Hypothalamus (tissue), 51 donors: ENCODE measurements at regions not wholly inside any gene's neighbourhood (a gene's known extent, or its start where the extent isn't known, plus 50 kb on each side); places are given as distances from the start of the nearest gene placed in this dataset.

Experiments used
- DNase-seq, 51 donors: peaks; one replicate each; lab custom pipeline; 2025; lab: John Stamatoyannopoulos, UW

DNA sequence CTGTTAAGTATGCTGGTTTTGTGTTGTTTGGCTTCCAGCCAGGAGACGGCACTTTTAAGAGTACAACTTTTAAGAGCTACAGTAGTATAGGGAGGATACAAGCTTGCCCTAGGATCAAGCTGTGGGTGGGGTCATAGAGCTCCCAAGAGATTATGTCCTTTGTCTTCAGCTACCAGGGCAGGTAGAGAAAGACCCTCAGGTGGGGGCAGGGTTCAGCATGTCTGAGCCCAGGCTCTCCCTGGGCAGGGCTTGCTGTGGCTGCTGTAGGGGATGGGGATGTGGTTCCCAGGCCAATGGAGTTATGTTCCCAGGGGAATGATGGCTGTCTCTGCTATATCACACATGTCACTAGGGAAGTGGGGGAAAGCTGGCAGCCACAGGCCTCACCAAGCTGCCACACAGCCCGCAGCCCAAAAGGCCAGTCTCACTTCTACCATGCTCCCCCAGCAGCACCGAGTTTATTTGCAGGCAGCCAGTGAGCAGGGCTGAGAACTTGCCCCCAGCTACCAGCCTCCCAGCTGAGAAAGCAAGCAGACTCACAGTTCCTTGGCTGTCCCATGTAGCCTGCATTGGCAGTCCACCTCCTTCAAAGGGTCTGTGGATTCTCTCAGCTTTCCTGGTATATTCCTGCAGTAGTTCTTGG, 105.7 kb upstream of the ERBB4 start:
- no peak for DNase-seq

DNA sequence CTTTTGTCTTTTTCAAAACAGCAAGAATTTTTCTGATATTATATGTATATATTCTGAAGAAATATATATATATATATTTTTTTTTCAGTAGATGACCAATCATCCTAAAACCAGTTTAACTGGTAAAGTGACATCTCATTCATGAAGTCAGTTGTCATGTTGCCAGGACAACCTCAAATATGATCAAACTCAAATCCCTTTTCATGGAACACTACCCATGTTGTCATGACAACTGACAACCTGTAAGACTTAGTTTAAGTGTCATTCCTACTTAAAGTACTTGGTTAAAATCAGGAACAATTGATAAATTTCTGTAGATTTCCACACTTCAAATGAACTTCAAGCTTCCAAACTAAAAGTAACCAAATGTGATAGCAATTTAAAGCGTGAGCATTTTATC, 101.8 kb upstream of the ERBB4 start:
- no peak for DNase-seq

DNA sequence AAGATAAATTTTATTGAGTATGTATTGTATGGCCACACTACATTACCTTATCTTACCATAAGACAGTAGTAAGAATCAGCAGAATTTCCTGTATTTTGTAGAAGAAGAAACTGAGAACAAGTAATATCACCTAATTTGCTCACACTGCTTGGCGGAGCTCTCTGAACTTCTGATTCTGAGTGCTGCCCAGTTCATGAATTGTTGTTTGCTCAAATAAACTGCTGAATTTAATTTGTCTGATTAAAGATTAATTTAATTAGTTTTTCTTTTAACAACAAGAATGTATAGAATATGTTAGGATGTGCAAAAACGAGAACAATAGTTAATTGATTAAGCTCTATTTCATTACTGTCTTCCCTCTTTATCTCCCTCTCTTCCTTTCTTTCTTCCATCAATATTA, 100.1 kb upstream of the ERBB4 start:
- no peak for DNase-seq

DNA sequence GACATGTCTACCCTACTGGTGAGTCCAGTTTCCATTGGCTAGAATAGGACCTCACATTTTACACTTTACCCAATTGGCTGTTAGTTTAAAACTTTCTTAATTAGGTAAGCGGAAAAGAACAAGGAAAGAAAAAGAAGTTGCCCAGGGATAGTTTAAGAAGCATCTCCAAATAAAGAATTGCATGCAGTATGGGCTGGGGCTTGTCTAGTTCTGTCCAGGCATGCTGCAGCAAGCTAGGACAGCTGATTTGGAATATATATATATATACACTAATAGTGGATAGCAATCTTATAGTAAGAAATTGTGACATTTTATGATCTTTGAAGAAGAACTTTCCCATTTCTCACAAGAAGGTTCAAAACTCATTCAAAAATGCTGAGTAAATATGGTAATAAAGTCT, 90.0 kb upstream of the ERBB4 start:
- DNase-seq, result no peak

DNA sequence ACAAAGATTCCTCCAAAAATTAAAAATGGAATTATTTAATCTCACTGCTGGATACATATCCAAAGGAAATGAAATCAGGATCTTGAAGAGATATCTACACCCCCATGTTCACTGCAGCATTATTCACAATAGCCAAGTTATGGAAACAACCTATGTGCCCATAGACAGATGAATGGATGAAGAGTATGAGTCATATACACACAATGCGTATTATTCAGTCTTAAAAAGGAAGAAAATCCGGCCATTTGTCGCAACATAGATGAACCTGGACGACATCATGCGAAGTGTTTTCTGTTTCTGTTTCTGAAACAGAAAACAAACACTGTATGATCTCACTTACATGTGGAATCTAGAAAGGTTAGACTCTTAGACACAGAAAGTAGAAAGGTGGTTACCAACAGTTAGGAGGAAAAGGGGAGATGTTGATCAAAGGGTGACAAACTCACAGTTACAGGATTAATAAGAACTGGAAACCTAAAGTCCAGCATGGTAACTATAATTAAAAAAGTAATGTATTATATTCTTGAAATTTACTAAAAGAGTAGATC, 87.8 kb upstream of the ERBB4 start:
- DNase-seq, result no peak

DNA sequence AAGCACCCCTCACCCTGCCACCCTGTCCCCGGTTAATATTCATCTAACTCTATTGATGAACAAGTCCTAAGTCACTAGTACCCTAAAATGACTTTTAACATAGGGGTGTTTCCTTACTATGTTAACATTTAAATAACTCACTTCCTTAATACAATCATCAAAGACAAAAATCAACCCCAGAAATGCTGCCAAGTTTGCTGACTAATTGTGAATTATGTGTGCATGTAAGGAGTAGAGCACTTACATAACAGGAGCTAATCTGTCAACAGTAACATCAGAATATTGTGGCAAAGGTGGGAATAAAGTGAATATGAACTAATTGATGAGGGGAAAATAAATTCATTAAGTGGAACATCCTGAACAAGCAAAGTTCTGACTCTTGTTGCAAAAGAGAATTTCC, 81.4 kb upstream of the ERBB4 start:
- DNase-seq, result no peak

DNA sequence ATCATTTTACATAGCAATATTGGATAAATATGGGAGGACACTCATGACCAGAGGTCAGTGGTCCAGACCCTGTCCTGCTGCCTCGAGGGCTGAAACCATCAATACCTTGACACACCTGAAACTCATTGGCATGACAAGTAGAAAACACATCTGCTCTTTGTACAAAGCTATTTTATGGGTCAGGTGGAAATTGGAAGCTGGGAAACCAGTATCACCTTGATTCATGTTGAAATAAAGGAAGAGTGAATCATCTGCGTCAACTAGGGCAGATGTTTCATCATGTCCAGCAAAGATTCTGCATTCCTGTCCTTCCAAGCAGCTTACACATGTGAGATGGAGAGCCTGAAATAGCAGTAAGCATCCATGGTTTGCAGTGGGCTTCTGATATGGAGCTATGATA, 80.0 kb upstream of the ERBB4 start:
- DNase-seq, result no peak

DNA sequence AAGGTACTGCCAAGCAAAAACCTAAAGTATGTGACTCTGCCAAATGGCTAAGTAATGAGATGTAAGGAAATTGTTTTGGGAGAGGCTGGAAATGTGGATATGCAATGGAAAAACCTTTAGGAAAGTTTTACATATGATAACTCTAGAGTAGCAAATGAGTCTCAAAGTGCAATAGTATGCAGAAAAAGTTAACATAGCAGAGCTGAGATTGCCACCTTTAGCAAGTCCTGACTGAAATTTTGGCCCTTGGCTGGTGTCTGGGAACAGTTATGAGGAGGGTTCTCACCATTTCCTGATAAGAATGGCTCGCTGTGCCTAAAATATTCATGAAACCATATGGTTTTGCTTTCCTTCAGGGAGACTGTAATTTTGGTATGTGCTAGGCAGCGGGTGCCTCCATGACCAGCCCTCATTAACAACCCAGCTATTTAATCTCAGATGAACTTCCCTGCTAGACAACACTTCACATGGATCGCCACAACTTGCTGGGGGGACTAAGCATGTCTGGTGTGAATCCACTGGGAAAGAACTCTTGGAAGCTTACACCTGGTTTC, 72.3 kb upstream of the ERBB4 start:
- DNase-seq, result no peak

DNA sequence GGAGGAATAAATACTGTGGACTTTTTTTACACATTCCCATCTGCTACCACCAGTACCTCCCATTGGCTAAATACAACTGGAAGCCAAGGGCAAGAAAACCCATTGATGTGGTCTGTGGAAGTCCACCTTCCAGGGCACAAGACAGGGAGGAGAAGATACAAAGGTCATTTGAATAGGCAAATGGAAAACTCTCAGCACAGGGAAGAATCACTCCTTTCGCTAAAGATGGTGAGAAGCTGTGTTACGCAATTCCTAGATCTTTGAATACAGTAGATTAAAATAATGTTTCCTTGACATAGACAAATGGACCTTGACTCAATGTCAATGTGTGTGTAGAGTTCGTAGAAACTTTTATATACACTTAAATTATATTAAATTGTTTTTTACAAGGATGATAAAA, 70.9 kb upstream of the ERBB4 start:
- no peak for DNase-seq

DNA sequence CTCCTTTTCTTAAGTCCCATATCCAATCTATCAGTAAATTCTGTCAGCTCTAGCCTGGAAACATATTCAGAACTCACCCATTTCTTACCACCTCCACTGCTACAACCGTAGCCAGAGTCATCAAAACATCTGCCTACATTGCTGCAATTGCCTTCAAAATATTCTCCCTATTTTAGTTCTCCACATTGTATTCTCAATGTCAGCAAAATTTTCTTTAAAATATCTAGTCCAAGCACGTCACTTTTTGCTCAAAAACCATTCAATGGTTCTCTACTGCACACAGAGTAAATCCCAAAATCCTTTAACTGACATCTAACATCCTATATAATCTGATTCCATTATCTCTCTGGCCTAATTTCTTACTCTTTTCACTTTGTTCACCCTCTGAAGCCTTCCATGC, 68.5 kb upstream of the ERBB4 start:
- DNase-seq, result no peak

DNA sequence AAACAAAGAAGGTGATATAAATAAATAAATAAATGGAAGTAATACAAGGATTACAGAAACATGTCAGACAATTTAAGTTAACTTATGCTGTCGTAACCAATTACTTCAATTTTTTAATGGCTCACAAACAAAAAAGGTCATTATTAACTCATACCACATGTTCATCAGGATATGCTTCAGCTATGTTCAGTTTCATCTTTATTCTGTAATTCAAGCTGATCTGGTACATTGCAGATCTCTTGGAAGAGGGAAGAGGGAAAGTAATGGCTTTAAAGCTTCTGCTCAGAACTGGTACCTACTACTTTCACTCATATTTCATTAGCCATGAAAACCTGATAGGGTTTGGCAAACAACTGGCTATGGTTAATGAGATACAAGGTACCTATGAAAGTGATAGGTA, 67.6 kb upstream of the ERBB4 start:
- no peak for DNase-seq

DNA sequence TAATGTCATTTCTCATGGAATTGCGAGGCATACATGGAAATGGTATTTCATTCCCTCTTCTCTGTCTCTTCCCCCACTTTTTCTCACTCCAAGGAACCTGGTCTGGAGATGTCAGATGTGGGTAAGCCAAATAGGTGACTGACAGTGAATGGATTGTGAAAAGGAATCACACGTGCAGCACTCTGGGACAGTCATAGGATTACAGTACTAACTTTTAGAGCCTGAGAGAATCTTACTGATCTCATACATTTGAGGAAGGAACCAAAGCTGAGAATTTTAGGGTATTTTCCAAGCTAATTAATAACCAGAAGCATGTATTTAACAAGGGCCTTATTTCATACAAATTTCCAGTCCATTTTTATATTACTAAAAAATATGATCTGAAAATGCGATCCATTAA, 58.1 kb upstream of the ERBB4 start:
- no peak for DNase-seq

DNA sequence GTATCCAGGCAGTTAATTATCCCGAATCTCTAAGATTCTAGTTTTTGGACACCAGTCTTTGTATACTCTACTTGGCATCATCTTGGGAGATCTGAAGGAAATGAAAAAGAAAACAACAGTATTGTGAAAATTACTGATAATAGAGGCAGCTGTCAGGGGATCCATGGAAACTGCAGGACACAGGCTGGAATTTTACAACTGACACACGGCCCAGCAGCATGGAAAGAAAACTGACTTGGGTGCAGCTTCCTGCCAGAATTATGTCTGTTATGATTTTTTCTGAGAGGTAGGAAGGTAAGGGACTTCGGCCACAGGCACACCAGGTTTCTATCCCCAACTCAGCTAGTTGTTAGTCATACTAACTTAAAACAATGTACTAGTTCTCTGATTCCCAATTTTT, 57.7 kb upstream of the ERBB4 start:
- no peak for DNase-seq

DNA sequence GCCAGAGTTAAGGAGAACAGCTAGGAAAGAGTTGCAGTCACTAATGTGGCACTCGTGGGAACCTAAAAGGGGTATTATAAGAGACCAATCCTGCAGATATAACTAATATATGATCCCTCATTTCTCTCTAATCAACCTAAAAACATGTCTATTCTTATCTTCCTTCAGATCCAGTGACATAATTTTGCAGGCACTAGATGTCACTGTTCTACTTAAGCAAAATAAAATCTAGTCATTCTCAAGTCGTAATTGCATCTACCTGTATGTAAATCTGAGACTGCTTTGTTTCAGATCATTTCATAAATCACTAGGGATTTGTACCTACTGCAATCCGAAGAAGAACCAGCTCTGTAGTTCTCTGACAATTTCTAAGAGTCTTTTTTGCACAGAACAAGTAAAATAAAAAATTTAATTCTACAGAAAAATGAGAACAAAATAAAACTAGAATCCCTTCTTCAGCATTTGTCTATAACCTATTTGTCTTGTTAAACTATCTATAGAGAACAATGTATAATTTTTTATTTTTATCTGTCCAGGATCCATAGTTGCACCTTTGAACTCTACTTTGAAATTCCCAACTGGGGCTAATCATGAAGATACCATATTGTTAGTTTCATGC, 56.5 kb upstream of the ERBB4 start:
- no peak for DNase-seq

DNA sequence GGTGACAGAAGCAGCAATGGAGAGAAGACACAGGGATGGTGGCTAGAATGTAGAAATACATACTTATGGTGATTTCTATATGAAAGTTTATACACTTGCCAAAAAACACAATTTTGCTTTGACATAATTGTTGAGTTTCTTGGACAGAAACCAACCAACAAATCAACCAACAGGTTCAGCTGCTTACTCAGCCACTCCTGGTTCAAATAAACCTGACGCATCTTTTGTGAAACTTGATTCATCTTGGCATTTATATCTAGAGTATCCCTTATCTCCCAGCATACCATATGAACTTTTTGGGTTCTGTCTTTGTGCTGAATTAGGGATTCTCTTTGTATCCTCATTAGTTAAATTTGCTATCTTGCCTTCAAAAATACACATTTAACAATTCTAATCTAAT, 54.1 kb upstream of the ERBB4 start:
- DNase-seq, result no peak
